Activated naive CD4-positive, alpha-beta T cell treated with anti-CD3 and anti-CD28 coated beads, Interleukin-2, amount 10 ng/mL, durations not matched to agents 7 days and 5 days (primary cell): ENCODE measurements at regions not wholly inside any gene's neighbourhood (a gene's known extent, or its start where the extent isn't known, plus 50 kb on each side); places are given as distances from the start of the nearest gene placed in this dataset.
"Not testable (repeated sequence)": the region's sequence is repeated elsewhere in the genome, so short reads cannot be mapped to it uniquely, and the experiment has no call there.

Experiments
- CTCF ChIA-PET: fragments of 350-600 bp; sonication (Branson Sonifier 250); formaldehyde crosslinking; loops from one replicate; lab custom pipeline; 2021; ENCODE audit warnings: antibody characterized with exemption; lab: Charles Lee
- DNase-seq: peaks from one replicate; pipeline ENCODE4 v3.0.0-alpha.2; 2020
- H3K27ac Mint-ChIP-seq: one replicate; pipeline ENCODE4 v1.8.0; 2021; ENCODE audit warnings: mild to moderate bottlenecking, moderate library complexity, mixed read lengths
- H3K27me3 Mint-ChIP-seq: one replicate; pipeline ENCODE4 v1.8.0; 2021; ENCODE audit warnings: mild to moderate bottlenecking, mixed read lengths
- H3K36me3 Mint-ChIP-seq: one replicate; pipeline ENCODE4 v1.8.0; 2021; ENCODE audit warnings: mixed read lengths
- H3K4me1 Mint-ChIP-seq: one replicate; pipeline ENCODE4 v1.8.0; 2021; ENCODE audit warnings: mixed read lengths
- H3K4me3 Mint-ChIP-seq: one replicate; pipeline ENCODE4 v1.8.0; 2021; ENCODE audit warnings: mild to moderate bottlenecking, moderate library complexity, mixed read lengths
- H3K9me3 Mint-ChIP-seq: one replicate; pipeline ENCODE4 v1.8.0; 2021; ENCODE audit warnings: mixed read lengths

GRCh38 chr18:4808891-4809290 lies 353.8 kb upstream of the DLGAP1 start:
- Mint-ChIP-seq H3K9me3 (peaks cover 4% of the 10 kb centered on the region), H3K27ac (no peak overlapping the region), H3K27me3 (no peaks in the 10 kb centered on the region), H3K36me3 (no peaks in the 10 kb centered on the region), H3K4me1 (no peaks in the 10 kb centered on the region), H3K4me3 (no peak overlapping the region)
- CTCF ChIA-PET, result no interaction called here
- no peak for DNase-seq

DNA sequence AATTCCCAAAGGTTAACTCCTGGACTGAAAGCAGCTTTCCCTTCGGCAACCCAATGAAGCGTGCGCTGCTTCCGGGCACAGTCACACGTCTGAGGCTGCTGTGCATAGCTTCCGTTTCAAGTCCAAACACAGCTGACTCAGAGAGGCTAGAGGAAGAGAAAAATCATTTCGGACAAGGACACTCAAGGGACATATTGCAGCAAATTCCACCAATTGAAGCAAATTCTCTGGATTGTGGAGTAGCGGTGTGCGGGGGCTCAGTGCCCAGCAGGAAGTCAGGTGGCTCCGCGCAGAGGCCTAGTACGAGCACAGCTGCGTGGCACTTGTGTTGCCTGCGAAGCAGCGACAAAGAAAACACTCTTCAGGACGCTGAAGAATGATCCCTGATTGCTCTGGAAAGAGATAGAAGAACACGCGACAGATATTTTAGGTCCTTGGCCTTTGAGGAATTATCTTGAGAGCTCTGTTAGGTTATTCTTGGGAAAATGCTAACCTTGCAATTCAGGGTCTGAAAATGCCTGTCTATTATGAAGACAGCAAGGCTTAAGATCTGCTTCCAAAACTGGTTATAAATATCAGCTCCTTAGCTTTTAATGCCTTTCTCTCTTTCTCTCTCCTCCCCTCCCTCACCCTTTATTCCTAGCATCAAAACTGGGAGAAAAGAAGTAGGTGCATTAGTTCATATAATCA lies 352.6 kb upstream of the DLGAP1 start:
- Mint-ChIP-seq H3K4me3 (no peak overlapping the region), H3K36me3 (no peaks in the 10 kb centered on the region), H3K27ac (no peak overlapping the region), H3K4me1 (no peaks in the 10 kb centered on the region), H3K9me3 (peaks cover 4% of the 10 kb centered on the region), H3K27me3 (no peaks in the 10 kb centered on the region)
- DNase-seq, result no peak
- CTCF ChIA-PET, result no interaction called here

DNA sequence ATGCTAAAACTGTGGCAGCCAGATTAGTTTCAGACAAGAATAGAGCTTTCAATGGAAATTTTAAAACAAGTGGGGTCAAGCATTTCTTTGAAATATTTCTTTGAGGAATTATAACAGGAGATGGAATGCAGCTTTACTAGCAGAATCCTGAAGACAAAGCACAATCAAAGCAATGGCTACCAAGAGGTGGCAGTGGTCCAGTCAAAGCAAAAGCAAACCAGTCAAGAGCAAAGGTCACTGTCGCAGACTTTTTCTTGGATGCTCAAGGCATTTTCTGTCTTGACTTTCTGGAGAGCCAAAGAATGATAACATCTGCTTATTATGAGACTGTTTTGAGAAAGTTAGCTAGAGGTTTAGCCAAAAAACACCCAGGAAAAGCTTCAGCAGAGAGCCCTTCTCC lies 351.2 kb upstream of the DLGAP1 start:
- no peaks in the 10 kb centered on the region for H3K36me3 Mint-ChIP-seq
- no peak for DNase-seq
- no peak overlapping the region for H3K27ac Mint-ChIP-seq
- H3K4me1 Mint-ChIP-seq, result no peaks in the 10 kb centered on the region
- no peak overlapping the region for H3K4me3 Mint-ChIP-seq
- no peaks in the 10 kb centered on the region for H3K27me3 Mint-ChIP-seq
- H3K9me3 Mint-ChIP-seq, result peaks cover 4% of the 10 kb centered on the region
- CTCF ChIA-PET, result no interaction called here

DNA sequence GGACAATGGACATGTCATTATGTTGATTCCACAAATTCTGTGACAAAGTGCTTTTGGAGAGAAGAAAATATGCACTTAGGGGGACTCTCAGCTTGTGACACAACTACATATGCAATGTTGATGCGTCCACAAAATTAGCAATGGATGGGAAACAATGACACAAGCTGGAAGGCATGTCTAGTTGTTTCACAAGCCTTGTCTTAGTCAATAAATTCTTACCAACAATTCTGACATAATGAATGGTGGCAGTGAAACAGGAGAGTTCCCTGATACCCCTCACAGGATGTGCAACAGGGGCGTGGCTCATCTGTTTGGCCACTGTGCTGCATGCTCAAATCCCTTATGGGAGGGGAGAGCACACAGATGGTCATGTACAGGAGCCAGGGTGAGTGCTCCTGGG lies 347.2 kb upstream of the DLGAP1 start:
- H3K9me3 Mint-ChIP-seq, result peaks cover 2% of the 10 kb centered on the region
- H3K4me3 Mint-ChIP-seq, result no peak overlapping the region
- CTCF ChIA-PET, result no interaction called here
- no peaks in the 10 kb centered on the region for H3K4me1 Mint-ChIP-seq
- no peak overlapping the region for H3K27ac Mint-ChIP-seq
- H3K27me3 Mint-ChIP-seq, result no peaks in the 10 kb centered on the region
- DNase-seq, result no peak
- H3K36me3 Mint-ChIP-seq, result no peaks in the 10 kb centered on the region

DNA sequence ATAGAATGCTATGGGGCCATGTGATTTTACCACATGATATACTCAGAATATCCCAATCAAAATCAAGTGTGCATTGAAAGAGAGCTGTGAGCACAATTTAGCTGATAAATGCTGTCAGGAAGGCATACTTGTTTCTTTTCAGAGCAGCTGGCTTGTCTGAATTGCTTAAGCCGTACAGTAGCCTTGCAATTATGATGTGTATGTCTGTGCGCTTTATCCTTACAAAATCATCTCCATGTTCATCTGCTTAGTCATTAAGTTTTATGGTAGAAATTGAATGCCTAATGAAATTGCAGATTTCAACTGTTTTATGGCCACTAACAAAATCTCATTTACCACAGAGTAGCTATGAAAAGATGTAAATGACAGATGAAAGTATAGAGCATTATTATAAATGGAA lies 346.0 kb upstream of the DLGAP1 start:
- DNase-seq, result no peak
- Mint-ChIP-seq H3K4me3 (no peak overlapping the region), H3K27ac (no peak overlapping the region), H3K27me3 (no peaks in the 10 kb centered on the region), H3K9me3 (peaks cover 2% of the 10 kb centered on the region), H3K36me3 (no peaks in the 10 kb centered on the region), H3K4me1 (no peaks in the 10 kb centered on the region)
- CTCF ChIA-PET, result no interaction called here

DNA sequence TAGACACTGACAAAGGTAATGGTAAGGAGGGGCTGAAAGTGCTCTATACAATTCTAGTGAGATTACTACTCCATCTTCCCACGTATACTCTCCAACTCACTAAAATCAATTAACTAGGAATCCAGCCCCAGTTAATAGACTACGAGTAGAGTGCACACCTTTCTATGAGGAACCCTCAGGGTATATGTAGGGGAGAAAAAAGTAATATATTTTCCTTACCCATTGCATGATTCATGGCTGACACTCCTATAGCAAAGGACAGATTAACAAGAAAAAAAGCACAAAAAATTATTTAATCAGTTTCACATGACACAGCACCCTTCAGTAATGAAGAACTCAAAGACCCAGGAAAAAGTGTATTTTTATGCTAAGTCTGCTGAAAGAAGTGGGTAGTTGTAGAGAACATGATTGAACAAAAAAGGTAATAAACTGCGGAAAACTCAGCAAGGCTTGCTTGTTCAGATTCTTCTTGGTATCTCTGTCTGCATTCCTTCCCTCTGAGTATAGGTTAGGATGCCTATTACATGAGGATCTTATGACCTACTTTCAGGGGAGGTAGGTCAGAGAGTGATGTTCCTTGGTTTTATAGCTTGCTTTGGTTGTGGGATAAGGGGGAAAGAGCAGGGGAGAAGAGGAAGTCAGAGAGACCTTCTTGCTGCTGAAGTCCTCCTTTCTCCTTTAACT lies 342.0 kb upstream of the DLGAP1 start:
- Mint-ChIP-seq H3K4me1 (no peaks in the 10 kb centered on the region), H3K36me3 (no peaks in the 10 kb centered on the region), H3K9me3 (peaks cover 6% of the 10 kb centered on the region), H3K27me3 (no peaks in the 10 kb centered on the region), H3K4me3 (no peak overlapping the region), H3K27ac (no peak overlapping the region)
- CTCF ChIA-PET, result no interaction called here
- DNase-seq, result no peak

DNA sequence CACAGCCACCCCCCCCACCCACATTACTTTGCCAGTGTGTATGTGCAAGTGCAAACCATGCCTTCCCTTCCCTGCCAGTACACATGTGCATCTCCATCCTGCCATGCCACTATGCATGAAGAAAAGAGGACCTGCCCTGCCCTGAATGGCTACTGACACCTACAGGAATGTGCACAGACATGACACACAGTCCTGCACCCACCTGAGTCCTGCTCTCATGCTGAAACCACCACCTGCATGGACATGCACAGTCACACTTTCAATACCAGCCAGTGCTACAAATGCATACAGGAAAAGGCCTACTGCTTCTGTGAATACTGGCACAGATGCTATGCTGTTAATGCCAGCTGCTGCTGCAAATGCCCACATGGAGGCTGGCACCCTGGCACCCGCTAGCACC lies 334.4 kb upstream of the DLGAP1 start:
- Mint-ChIP-seq H3K27ac (no peak overlapping the region), H3K27me3 (no peaks in the 10 kb centered on the region), H3K36me3 (no peaks in the 10 kb centered on the region), H3K4me1 (no peaks in the 10 kb centered on the region), H3K4me3 (no peak overlapping the region), H3K9me3 (peaks cover 4% of the 10 kb centered on the region)
- CTCF ChIA-PET, result no interaction called here
- no peak for DNase-seq

GRCh38 chr18:4781873-4782272 lies 326.8 kb upstream of the DLGAP1 start:
- CTCF ChIA-PET, result no interaction called here
- Mint-ChIP-seq H3K27ac (no peak overlapping the region), H3K4me3 (no peak overlapping the region), H3K36me3 (no peaks in the 10 kb centered on the region), H3K9me3 (peaks cover 3% of the 10 kb centered on the region), H3K27me3 (no peaks in the 10 kb centered on the region), H3K4me1 (no peaks in the 10 kb centered on the region)
- DNase-seq, result no peak

- Mint-ChIP-seq H3K4me3 (no peak overlapping the region), H3K9me3 (peaks cover 16% of the 10 kb centered on the region), H3K36me3 (no peaks in the 10 kb centered on the region), H3K27me3 (no peaks in the 10 kb centered on the region), H3K27ac (no peak overlapping the region), H3K4me1 (no peaks in the 10 kb centered on the region)
- CTCF ChIA-PET, result no interaction called here
- DNase-seq, result no peak
Measured at GRCh38 chr18:4765401-4765800, 310.3 kb upstream of the DLGAP1 start.

DNA sequence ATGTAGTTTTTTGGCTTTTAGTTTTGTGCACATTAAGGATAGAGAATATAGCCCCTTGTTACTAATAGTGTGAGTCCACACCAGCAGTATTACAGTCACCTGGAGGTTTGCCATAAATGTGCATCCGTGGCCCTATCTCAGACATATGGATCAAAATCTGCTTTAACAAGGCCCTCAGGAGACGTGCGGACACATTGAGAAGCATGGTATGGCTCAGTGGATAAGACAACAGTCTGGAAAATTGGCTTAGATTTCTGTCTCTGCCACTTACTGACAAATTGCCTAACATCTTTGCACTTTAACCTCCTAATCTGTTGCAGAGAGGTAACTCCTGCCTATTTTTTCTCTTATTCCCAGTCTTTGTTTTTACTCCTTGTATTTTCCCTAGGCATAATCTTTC lies 307.2 kb upstream of the DLGAP1 start:
- Mint-ChIP-seq H3K27ac (no peak overlapping the region), H3K27me3 (no peaks in the 10 kb centered on the region)

GRCh38 chr18:4758980-4759379 lies 303.9 kb upstream of the DLGAP1 start:
- CTCF ChIA-PET, result no interaction called here
- Mint-ChIP-seq H3K4me1 (no peaks in the 10 kb centered on the region), H3K9me3 (peaks cover 11% of the 10 kb centered on the region), H3K36me3 (no peaks in the 10 kb centered on the region), H3K27me3 (no peaks in the 10 kb centered on the region), H3K27ac (no peak overlapping the region), H3K4me3 (no peak overlapping the region)
- DNase-seq, result no peak

More for the DNA sequence above, 307.2 kb upstream of the DLGAP1 start:
- CTCF ChIA-PET, result no interaction called here
- H3K4me3 Mint-ChIP-seq, result no peak overlapping the region
- no peaks in the 10 kb centered on the region for H3K36me3 Mint-ChIP-seq
- no peaks in the 10 kb centered on the region for H3K4me1 Mint-ChIP-seq
- peaks cover 11% of the 10 kb centered on the region for H3K9me3 Mint-ChIP-seq
- no peak for DNase-seq

DNA sequence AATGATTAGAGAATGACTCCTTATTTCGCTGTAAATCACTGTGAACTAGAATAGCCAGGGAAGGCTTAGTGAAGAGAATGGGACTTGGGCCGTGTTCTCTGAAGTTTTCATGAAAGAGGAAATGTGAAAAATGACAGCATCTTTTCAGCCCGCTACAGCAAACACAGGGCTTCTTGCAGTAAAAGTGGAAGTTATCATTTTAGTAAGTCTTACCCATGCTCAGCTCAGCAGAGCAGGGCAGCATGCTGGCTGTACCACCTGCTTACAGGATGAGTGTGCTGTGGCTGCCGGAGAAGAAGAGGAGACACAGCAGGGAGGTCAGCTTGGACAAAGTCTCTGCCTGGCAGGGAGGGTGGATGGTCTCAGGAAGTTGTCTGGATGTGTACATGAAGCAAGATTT lies 300.7 kb upstream of the DLGAP1 start:
- H3K27me3 Mint-ChIP-seq, result no peaks in the 10 kb centered on the region
- H3K4me3 Mint-ChIP-seq, result no peak overlapping the region
- no peak for DNase-seq

DNA sequence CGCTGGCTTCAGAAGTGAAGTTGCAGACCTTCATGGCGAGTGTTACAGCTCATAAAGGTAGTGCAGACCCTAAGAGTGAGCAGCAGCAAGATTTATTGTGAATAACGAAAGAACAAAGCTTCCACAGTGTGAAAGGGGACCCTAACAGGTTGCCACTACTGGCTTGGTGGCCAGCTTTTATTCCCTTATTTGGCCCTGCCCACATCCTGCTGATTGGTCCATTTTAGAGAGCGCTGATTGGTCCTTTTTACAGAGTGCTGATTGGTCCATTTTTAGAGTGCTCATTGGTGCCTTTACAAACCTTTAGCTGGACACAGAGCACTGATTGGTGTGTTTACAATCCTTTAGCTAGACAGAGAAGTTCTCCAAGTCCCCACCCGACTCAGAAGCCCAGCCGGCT lies 298.0 kb upstream of the DLGAP1 start:
- H3K27me3 Mint-ChIP-seq, H3K27ac Mint-ChIP-seq, CTCF ChIA-PET, H3K4me1 Mint-ChIP-seq, DNase-seq, H3K36me3 Mint-ChIP-seq, H3K4me3 Mint-ChIP-seq: not testable (repeated sequence)
- H3K9me3 Mint-ChIP-seq, result peaks cover 18% of the 10 kb centered on the region

More for the DNA sequence above, 300.7 kb upstream of the DLGAP1 start:
- H3K27ac Mint-ChIP-seq, result no peak overlapping the region
- CTCF ChIA-PET, result no interaction called here
- H3K36me3 Mint-ChIP-seq, result no peaks in the 10 kb centered on the region
- peaks cover 14% of the 10 kb centered on the region for H3K9me3 Mint-ChIP-seq
- H3K4me1 Mint-ChIP-seq, result no peaks in the 10 kb centered on the region

DNA sequence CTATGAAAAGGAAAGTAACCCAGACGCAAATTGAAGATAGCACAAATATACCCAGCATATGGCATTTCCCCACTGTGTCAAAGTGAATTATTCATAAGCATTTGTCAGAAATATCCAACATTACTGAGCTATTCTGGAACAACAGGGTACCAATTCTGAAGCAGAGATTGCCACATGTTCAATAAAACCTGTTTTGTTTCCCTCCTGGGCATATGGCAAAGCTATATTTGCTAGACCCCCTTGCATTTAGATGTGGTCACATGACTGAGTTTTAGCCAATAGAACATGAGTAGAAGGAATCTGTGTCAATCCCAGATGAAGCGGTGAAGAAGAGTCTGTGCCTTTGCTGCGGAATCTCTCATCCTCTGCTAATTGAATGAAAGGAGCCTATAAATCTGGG lies 296.4 kb upstream of the DLGAP1 start:
- no peak for DNase-seq
- Mint-ChIP-seq H3K4me3 (no peak overlapping the region), H3K36me3 (no peaks in the 10 kb centered on the region), H3K27me3 (no peaks in the 10 kb centered on the region), H3K4me1 (no peaks in the 10 kb centered on the region), H3K9me3 (peaks cover 19% of the 10 kb centered on the region), H3K27ac (no peak overlapping the region)
- CTCF ChIA-PET, result no interaction called here
